ENCODE measurements at regions not wholly inside any gene's neighbourhood (a gene's known extent, or its start where the extent isn't known, plus 50 kb on each side); places are given as distances from the start of the nearest gene placed in this dataset.

DNA sequence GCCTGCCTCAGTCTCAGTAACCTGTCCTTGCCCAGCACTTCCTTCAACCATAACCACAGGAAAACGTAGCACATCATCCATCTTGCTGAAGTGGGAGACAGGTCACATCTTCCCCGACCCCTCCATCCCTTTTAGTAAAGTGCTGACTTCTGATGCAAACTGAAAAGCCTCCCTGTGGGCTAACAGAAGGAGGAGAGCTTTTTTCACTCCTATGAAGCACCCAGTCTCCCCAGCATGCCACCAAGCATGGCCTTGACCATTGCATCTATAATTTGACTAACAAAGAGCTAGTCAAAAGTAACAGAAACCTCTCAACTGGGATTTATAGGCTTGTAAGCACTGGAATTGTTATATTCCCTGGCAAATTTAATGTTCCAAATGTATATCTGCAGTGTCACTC is 288.9 kb upstream of the IRAK1BP1 start:
- TF ChIP-seq EGR1 (IDR thresholded peaks at IDR 0.05) (no peak), TAF1 (IDR thresholded peaks at IDR 0.05; ENCODE audit: low read depth) (no peak), FOXM1 (IDR thresholded peaks at IDR 0.05; ENCODE audit: borderline replicate concordance, low read depth) (no peak), EP300 (IDR thresholded peaks at IDR 0.05; ENCODE audit: borderline replicate concordance) (no peak)
- TF ChIP-seq, protein P1, sequence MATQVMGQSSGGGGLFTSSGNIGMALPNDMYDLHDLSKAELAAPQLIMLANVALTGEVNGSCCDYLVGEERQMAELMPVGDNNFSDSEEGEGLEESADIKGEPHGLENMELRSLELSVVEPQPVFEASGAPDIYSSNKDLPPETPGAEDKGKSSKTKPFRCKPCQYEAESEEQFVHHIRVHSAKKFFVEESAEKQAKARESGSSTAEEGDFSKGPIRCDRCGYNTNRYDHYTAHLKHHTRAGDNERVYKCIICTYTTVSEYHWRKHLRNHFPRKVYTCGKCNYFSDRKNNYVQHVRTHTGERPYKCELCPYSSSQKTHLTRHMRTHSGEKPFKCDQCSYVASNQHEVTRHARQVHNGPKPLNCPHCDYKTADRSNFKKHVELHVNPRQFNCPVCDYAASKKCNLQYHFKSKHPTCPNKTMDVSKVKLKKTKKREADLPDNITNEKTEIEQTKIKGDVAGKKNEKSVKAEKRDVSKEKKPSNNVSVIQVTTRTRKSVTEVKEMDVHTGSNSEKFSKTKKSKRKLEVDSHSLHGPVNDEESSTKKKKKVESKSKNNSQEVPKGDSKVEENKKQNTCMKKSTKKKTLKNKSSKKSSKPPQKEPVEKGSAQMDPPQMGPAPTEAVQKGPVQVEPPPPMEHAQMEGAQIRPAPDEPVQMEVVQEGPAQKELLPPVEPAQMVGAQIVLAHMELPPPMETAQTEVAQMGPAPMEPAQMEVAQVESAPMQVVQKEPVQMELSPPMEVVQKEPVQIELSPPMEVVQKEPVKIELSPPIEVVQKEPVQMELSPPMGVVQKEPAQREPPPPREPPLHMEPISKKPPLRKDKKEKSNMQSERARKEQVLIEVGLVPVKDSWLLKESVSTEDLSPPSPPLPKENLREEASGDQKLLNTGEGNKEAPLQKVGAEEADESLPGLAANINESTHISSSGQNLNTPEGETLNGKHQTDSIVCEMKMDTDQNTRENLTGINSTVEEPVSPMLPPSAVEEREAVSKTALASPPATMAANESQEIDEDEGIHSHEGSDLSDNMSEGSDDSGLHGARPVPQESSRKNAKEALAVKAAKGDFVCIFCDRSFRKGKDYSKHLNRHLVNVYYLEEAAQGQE (IDR thresholded peaks at IDR 0.05; ENCODE audit: low read depth), result no peak

Measured in Ishikawa (cell line).